Stimulated activated CD4-positive, alpha-beta T cell treated with anti-CD3 and anti-CD28 coated beads, Interleukin-12 subunit alpha, Interleukin-12 subunit beta, amount 100 ng/mL, for 24 hours (primary cell): ENCODE measurements at regions not wholly inside any gene's neighbourhood (a gene's known extent, or its start where the extent isn't known, plus 50 kb on each side); places are given as distances from the start of the nearest gene placed in this dataset.

Experiments
- DNase-seq, 2 experiments: peaks; one replicate each; pipeline ENCODE4 v3.0.0-alpha.2; 2020; ENCODE audit warnings: low read depth in 2 of 2

GRCh38 chr17:73924114-73924908 lies 279.2 kb upstream of the RPL38 start:
- DNase-seq: no peak

- DNase-seq: no peak
Observed at GRCh38 chr17:73924909-73925186, 278.6 kb upstream of the RPL38 start.

GRCh38 chr17:73929860-73930430 lies 273.5 kb upstream of the RPL38 start:
- DNase-seq: no peak

GRCh38 chr17:73932216-73932749 lies 271.2 kb upstream of the RPL38 start:
- no peak for DNase-seq

- DNase-seq: no peak
Observed at GRCh38 chr17:73933164-73933766, 270.2 kb upstream of the RPL38 start.

- no peak for DNase-seq
Observed at GRCh38 chr17:73933871-73934270, 269.6 kb upstream of the RPL38 start.

GRCh38 chr17:73934696-73935095 lies 268.8 kb upstream of the RPL38 start:
- no peak for DNase-seq

- no peak for DNase-seq
Observed at GRCh38 chr17:73936908-73937627, 266.4 kb upstream of the RPL38 start.

GRCh38 chr17:73938706-73939105 lies 264.8 kb upstream of the RPL38 start:
- DNase-seq: no peak

GRCh38 chr17:73939806-73940205 lies 263.7 kb upstream of the RPL38 start:
- no peak for DNase-seq

GRCh38 chr17:73940511-73940910 lies 263.0 kb upstream of the RPL38 start:
- DNase-seq: no peak

- no peak for DNase-seq
Observed at GRCh38 chr17:73941919-73942530, 261.5 kb upstream of the RPL38 start.

GRCh38 chr17:73942703-73943415 lies 260.6 kb upstream of the RPL38 start:
- DNase-seq: no peak

- no peak for DNase-seq
Observed at GRCh38 chr17:73943416-73944110, 259.9 kb upstream of the RPL38 start.

GRCh38 chr17:73944366-73944765 lies 259.1 kb upstream of the RPL38 start:
- no peak for DNase-seq

- DNase-seq: no peak
Observed at GRCh38 chr17:73947281-73947965, 256.1 kb upstream of the RPL38 start.

- DNase-seq: no peak
Observed at GRCh38 chr17:73947966-73948355, 255.5 kb upstream of the RPL38 start.

- no peak for DNase-seq
Observed at GRCh38 chr17:73949903-73950592, 253.4 kb upstream of the RPL38 start.

GRCh38 chr17:73950593-73950914 lies 252.9 kb upstream of the RPL38 start:
- DNase-seq: no peak

GRCh38 chr17:73952082-73952479 lies 251.4 kb upstream of the RPL38 start:
- no peak for DNase-seq
